ENCODE measurements at regions not wholly inside any gene's neighbourhood (a gene's known extent, or its start where the extent isn't known, plus 50 kb on each side); places are given as distances from the start of the nearest gene placed in this dataset.

DNA sequence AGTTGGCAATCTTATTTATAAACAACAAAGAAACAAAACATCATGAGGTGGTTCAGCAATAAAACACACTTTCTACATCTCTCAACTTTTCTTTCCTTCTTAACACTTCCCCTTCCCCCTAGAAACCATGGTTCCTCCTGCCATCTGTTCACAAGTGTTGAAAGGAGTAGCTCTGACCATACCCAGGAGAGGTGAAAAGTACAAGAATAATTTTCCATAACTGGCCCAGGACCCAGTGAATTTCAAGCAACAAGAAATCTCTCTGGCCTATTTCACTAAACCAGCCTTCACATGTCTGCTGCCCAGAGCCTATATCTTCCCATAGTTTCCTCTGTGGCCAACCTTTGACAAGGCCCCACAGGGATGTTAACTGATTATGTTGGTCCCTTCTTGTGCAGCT lies 98.2 kb upstream of the CEP126 start:
- no peak overlapping the region for H3K18ac ChIP-seq (ENCODE audit: extremely low read depth, low read length)
- CTCF ChIA-PET (ENCODE audit: partially characterized antibody): interaction anchor here (0.6 to 1.8 kb wide), 4 partner anchors 10 to 68 kb away, joined by 3 to 5 read pairs (median 4); no protein-coding TSS in a partner anchor
- no peak overlapping the region for H4K91ac ChIP-seq (replicated peaks; ENCODE audit: insufficient read length, low read length)
- TF ChIP-seq SUZ12 (IDR thresholded peaks at IDR 0.05; ENCODE audit: low read length) (no peak), KDM5A (IDR thresholded peaks at IDR 0.05; ENCODE audit: low read length) (no peak), ASH2L (IDR thresholded peaks at IDR 0.05; ENCODE audit: low read length) (no peak), BACH1 (IDR thresholded peaks at IDR 0.05; ENCODE audit: low read length) (no peak), ZNF274 (IDR thresholded peaks at IDR 0.05; ENCODE audit: borderline replicate concordance, extremely low read depth, low read length) (no peak), TBP (IDR thresholded peaks at IDR 0.05; ENCODE audit: low read depth, low read length) (no peak), RFX5 (IDR thresholded peaks at IDR 0.05; ENCODE audit: borderline replicate concordance, low read depth, low read length) (no peak), YY1 (IDR thresholded peaks at IDR 0.05; ENCODE audit: low read depth, low read length) (no peak), KDM1A (IDR thresholded peaks at IDR 0.05; ENCODE audit: borderline replicate concordance, low read length) (no peak), RNF2 (IDR thresholded peaks at IDR 0.05; ENCODE audit: borderline replicate concordance, low read depth, low read length, missing control alignments, poor library complexity, severe bottlenecking) (no peak), BCL11A (IDR thresholded peaks at IDR 0.05; ENCODE audit: low read depth in 2 of 2, low read length in 2 of 2) (no peak)
- TF ChIP-seq, protein P1, sequence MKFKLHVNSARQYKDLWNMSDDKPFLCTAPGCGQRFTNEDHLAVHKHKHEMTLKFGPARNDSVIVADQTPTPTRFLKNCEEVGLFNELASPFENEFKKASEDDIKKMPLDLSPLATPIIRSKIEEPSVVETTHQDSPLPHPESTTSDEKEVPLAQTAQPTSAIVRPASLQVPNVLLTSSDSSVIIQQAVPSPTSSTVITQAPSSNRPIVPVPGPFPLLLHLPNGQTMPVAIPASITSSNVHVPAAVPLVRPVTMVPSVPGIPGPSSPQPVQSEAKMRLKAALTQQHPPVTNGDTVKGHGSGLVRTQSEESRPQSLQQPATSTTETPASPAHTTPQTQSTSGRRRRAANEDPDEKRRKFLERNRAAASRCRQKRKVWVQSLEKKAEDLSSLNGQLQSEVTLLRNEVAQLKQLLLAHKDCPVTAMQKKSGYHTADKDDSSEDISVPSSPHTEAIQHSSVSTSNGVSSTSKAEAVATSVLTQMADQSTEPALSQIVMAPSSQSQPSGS (IDR thresholded peaks at IDR 0.05; ENCODE audit: low read length): no peak
- TF ChIP-seq, protein P2, sequence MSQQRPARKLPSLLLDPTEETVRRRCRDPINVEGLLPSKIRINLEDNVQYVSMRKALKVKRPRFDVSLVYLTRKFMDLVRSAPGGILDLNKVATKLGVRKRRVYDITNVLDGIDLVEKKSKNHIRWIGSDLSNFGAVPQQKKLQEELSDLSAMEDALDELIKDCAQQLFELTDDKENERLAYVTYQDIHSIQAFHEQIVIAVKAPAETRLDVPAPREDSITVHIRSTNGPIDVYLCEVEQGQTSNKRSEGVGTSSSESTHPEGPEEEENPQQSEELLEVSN (IDR thresholded peaks at IDR 0.05): no peak

More for the DNA sequence above, 98.2 kb upstream of the CEP126 start:
- Histone ChIP-seq H3K4me3 (ENCODE audit: extremely low read depth in 1 of 4, insufficient read depth in 2 of 4, low read depth in 3 of 4, low read length in 4 of 4) (no peak overlapping the region), H2BK120ac (replicated peaks; ENCODE audit: low read depth, low read length) (no peak overlapping the region), H2BK12ac (ENCODE audit: low read depth, low read length) (no peak overlapping the region), H3K27me3 (replicated peaks in 1 of 4; ENCODE audit: control insufficient read depth in 3 of 4, extremely low read depth in 1 of 4, insufficient read depth in 3 of 4, low read length in 3 of 4) (no peaks in the 10 kb centered on the region), H2AK5ac (ENCODE audit: low read depth, low read length) (no peak overlapping the region), H2BK5ac (ENCODE audit: low read depth, low read length) (no peak overlapping the region), H3K9ac (replicated peaks in 1 of 4; ENCODE audit: extremely low read depth in 1 of 4, low read depth in 3 of 4, low read length in 3 of 4) (no peak overlapping the region), H4K20me1 (replicated peaks in 1 of 2; ENCODE audit: control insufficient read depth in 1 of 2, insufficient read depth in 2 of 2, low read length in 2 of 2) (no peaks in the 10 kb centered on the region), H2BK20ac (ENCODE audit: low read length) (no peak overlapping the region), H3K56ac (replicated peaks; ENCODE audit: insufficient read length, low read depth, low read length) (no peak overlapping the region), H3K4me2 (ENCODE audit: insufficient read depth in 1 of 2, low read depth in 2 of 2, low read length in 2 of 2) (no peak overlapping the region), H4K8ac (ENCODE audit: extremely low read depth, insufficient read depth, low read length) (no peak overlapping the region), H3K4ac (replicated peaks; ENCODE audit: insufficient read length, low read depth, low read length) (no peak overlapping the region), H2BK15ac (ENCODE audit: low read length) (no peak overlapping the region), H3K23ac (ENCODE audit: insufficient read length) (no peak overlapping the region), H2AFZ (ENCODE audit: low read length) (no peak overlapping the region), H3K9me3 (ENCODE audit: insufficient read depth in 2 of 2, low read depth in 1 of 2, low read length in 1 of 2) (no peaks in the 10 kb centered on the region), H3K27ac (ENCODE audit: low read depth, low read length) (no peak overlapping the region), H3K79me1 (ENCODE audit: low read depth, low read length) (no peaks in the 10 kb centered on the region), H3K79me2 (ENCODE audit: control insufficient read depth in 1 of 2, insufficient read depth in 2 of 2, low read length in 2 of 2) (no peaks in the 10 kb centered on the region), H3K4me1 (replicated peaks in 1 of 4; ENCODE audit: control insufficient read depth in 3 of 4, insufficient read depth in 4 of 4, low read length in 3 of 4) (no peaks in the 10 kb centered on the region), H3K36me3 (ENCODE audit: control insufficient read depth in 2 of 4, insufficient read depth in 4 of 4, low read length in 3 of 4) (no peaks in the 10 kb centered on the region), H4K5ac (ENCODE audit: insufficient read length, low read depth, low read length) (no peak overlapping the region), H3K14ac (ENCODE audit: insufficient read length) (no peak overlapping the region), H3K23me2 (ENCODE audit: low read depth, low read length) (no peaks in the 10 kb centered on the region)
- DNase-seq (ENCODE audit: low read depth in 1 of 2, low spot score in 2 of 2) (no peak), FAIRE-seq (no peak)
- POLR2A ChIA-PET (ENCODE audit: partially characterized antibody): no interaction called here
